K562 (cell line): ENCODE measurements at regions not wholly inside any gene's neighbourhood (a gene's known extent, or its start where the extent isn't known, plus 50 kb on each side); places are given as distances from the start of the nearest gene placed in this dataset.

Experiments used
- ATAC-seq: fragments of 200-7000 bp; cut with Tn5 transposase; 3 replicates; pipeline ENCODE4 v1.9.1; 2020; ENCODE audit warnings: moderate library complexity
- BruUV-seq: library from RNA; stranded (reverse); fragments of 400-500 nt; replicated peaks from 2 replicates; lab custom pipeline; 2021; lab: Mats Ljungman, UMichigan
- CTCF ChIA-PET: fragments of 300-600 bp; formaldehyde crosslinking; extraction: SDS; loops from one replicate; lab custom pipeline; 2021; ENCODE audit warnings: low intra/inter-chr PET ratio; lab: Yijun Ruan, JAX
- POLR2A ChIA-PET: fragments of 300-600, 350-650 bp; sonication (Branson Sonifier 250); formaldehyde crosslinking; extraction: SDS; loops from one replicate; lab custom pipeline; 2021; ENCODE audit warnings: antibody characterized with exemption, inconsistent platforms; lab: Yijun Ruan, JAX
- DNase-seq, 4 experiments: peaks; one replicate each; pipeline versions ENCODE4 v3.0.0 to v3.0.0-alpha.2; 2011 to 2018; ENCODE audit warnings: low spot score in 3 of 4, mixed read lengths in 3 of 4; ENCODE audit errors: extremely low read depth in 1 of 4
- FAIRE-seq: peaks from 2 replicates; lab custom pipeline; 2011; peaks lifted over from hg19 to GRCh38; lab: Jason Lieb, UNC
- H2AFZ ChIP-seq: 2 replicates; pipeline ENCODE4 v1.6.0; 2011; ENCODE audit warnings: low read depth, low read length, control low read depth, inconsistent platforms
- H3K27ac ChIP-seq: fragments of 200-600 bp; 3 replicates; pipeline ENCODE4 v1.8.0; 2011; ENCODE audit warnings: low read depth, mild to moderate bottlenecking, control low read depth, inconsistent platforms, low read length, moderate library complexity, mixed read lengths; ENCODE audit errors: extremely low read depth
- H3K27me3 ChIP-seq, 2 experiments: fragments of 300-600 bp in 1 of 2; 2 replicates in 1 of 2; 3 replicates in 1 of 2; pipeline versions ENCODE4 v1.6.0 to v1.8.0; 2011; ENCODE audit warnings: inconsistent platforms in 2 of 2, low read length in 2 of 2, mild to moderate bottlenecking in 1 of 2, mixed read lengths in 1 of 2, moderate library complexity in 1 of 2; ENCODE audit not compliant: control insufficient read depth in 2 of 2, insufficient read depth in 2 of 2
- H3K36me3 ChIP-seq: fragments of 300-600 bp; 3 replicates; pipeline ENCODE4 v1.8.0; 2011; ENCODE audit warnings: mild to moderate bottlenecking, low read length, inconsistent platforms; ENCODE audit not compliant: control insufficient read depth, insufficient read depth
- H3K4me1 ChIP-seq, 2 experiments: fragments of 200-600 bp in 1 of 2; replicated peaks in 1 of 2; 2 replicates in 1 of 2; 3 replicates in 1 of 2; pipeline versions ENCODE4 v1.5.1 to v1.8.0; 2011; ENCODE audit warnings: inconsistent platforms in 2 of 2, low read length in 2 of 2, mild to moderate bottlenecking in 1 of 2, mixed read lengths in 1 of 2, moderate library complexity in 1 of 2; ENCODE audit not compliant: control insufficient read depth in 2 of 2, insufficient read depth in 2 of 2
- H3K4me2 ChIP-seq: 2 replicates; pipeline ENCODE4 v1.6.1; 2011; ENCODE audit warnings: low read length, control low read depth, inconsistent platforms, mixed read lengths; ENCODE audit not compliant: insufficient read depth
- H3K4me3 ChIP-seq: fragments of 200-600 bp; sonication (generic), shearing (Covaris generic); 2 replicates; pipeline ENCODE4 v1.5.1; 2016; ENCODE audit warnings: control low read depth, inconsistent platforms
- H3K79me2 ChIP-seq: fragments of 200-600 bp; 3 replicates; pipeline ENCODE4 v1.8.0; 2011; ENCODE audit warnings: low read length, inconsistent platforms; ENCODE audit not compliant: control insufficient read depth, insufficient read depth
- H3K9ac ChIP-seq, 2 experiments: 2 replicates each; pipeline versions ENCODE4 v1.6.0 to v1.6.1; 2011; ENCODE audit warnings: low read depth in 2 of 2, low read length in 2 of 2, control low read depth in 1 of 2, inconsistent platforms in 1 of 2, mild to moderate bottlenecking in 1 of 2, mixed read lengths in 1 of 2; ENCODE audit not compliant: insufficient read depth in 1 of 2
- H3K9me1 ChIP-seq: one replicate; pipeline ENCODE4 v1.6.0; 2011; ENCODE audit warnings: inconsistent platforms, mild to moderate bottlenecking, low read length, moderate library complexity; ENCODE audit not compliant: control insufficient read depth, insufficient read depth
- H3K9me3 ChIP-seq: replicated peaks from 2 replicates; pipeline ENCODE4 v1.5.1; 2011; ENCODE audit warnings: low read depth, low read length, inconsistent platforms; ENCODE audit not compliant: control insufficient read depth, insufficient read depth
- H4K20me1 ChIP-seq: replicated peaks from 2 replicates; pipeline ENCODE4 v1.6.1; 2011; ENCODE audit warnings: low read length, inconsistent platforms, mixed read lengths; ENCODE audit not compliant: control insufficient read depth, insufficient read depth
- ASH1L ChIP-seq: fragments of 450-650 bp; IDR thresholded peaks from 2 replicates; pipeline ENCODE4 v1.6.1; 2018; ENCODE audit warnings: borderline replicate concordance, mild to moderate bottlenecking, low read depth; ENCODE audit not compliant: partially characterized antibody
- BRF1 ChIP-seq: IDR thresholded peaks from 3 replicates; pipeline ENCODE4 v1.6.1; 2011; ENCODE audit warnings: borderline replicate concordance, mild to moderate bottlenecking; ENCODE audit not compliant: insufficient read length; ENCODE audit errors: extremely low read depth
- C11orf30 ChIP-seq: fragments of 450-650 bp; IDR thresholded peaks from 2 replicates; pipeline ENCODE4 v1.6.1; 2016; ENCODE audit warnings: low read depth, mild to moderate bottlenecking
- DACH1 ChIP-seq: fragments of 450-650 bp; IDR thresholded peaks from 2 replicates; pipeline ENCODE4 v1.6.1; 2018; ENCODE audit not compliant: partially characterized antibody
- DIDO1 ChIP-seq: fragments of 450-650 bp; IDR thresholded peaks from 2 replicates; pipeline ENCODE4 v1.6.1; 2016; ENCODE audit warnings: low read depth, missing biosample characterization, missing genetic modification characterization
- NR1H2 ChIP-seq: sonication (generic); formaldehyde crosslinking; IDR thresholded peaks from 2 replicates; pipeline ENCODE4 v1.4.0; 2020; ENCODE audit warnings: mild to moderate bottlenecking, missing genetic modification reagents
- NR2C1 ChIP-seq, 2 experiments: fragments of 450-650 bp; IDR thresholded peaks; 2 replicates each; pipeline ENCODE4 v1.6.1; 2017; ENCODE audit warnings: mild to moderate bottlenecking in 2 of 2, antibody characterized with exemption in 1 of 2, inconsistent platforms in 1 of 2, missing compliant biosample characterization in 1 of 2, missing genetic modification characterization in 1 of 2
- RBM14 ChIP-seq: fragments of 200-400 bp; formaldehyde crosslinking; IDR thresholded peaks from 2 replicates; pipeline ENCODE4 v1.6.1; 2018; ENCODE audit warnings: low read depth, mild to moderate bottlenecking, low read length, moderate library complexity, borderline replicate concordance; ENCODE audit not compliant: insufficient read depth
- STAT6 ChIP-seq: sonication (generic); formaldehyde crosslinking; IDR thresholded peaks from 2 replicates; pipeline ENCODE4 v1.8.1; 2023; ENCODE audit warnings: mild to moderate bottlenecking, missing genetic modification reagents
- TEAD1 ChIP-seq, 2 experiments: fragments of 450-650 bp in 1 of 2; sonication (generic) in 1 of 2; formaldehyde crosslinking; IDR thresholded peaks; 2 replicates each; pipeline versions ENCODE4 v1.4.0 to v1.8.0; 2020 to 2022; ENCODE audit warnings: mild to moderate bottlenecking in 2 of 2, missing genetic modification reagents in 1 of 2
- WGBS: fragments of 100-300 bp; shearing (Covaris generic); methylation state at CpG from one replicate; pipeline ENCODE4 v1.1.6; 2016; ENCODE audit warnings: low coverage, mixed read lengths; ENCODE audit not compliant: insufficient coverage; ENCODE audit errors: missing lambda C conversion rate; 5-methylcytosine and 5-hydroxymethylcytosine counted together
- in situ Hi-C: fragments of 300-500 bp; cut with MboI; formaldehyde crosslinking; loops from 4 replicates; pipeline ENCODE4 v1.15.0; 2018; ENCODE audit warnings: inconsistent platforms, mixed read lengths
- intact Hi-C: fragments of 100-400 bp; cut with micrococcal nuclease; formaldehyde crosslinking; loops from 2 replicates; pipeline ENCODE4 v1.14.2; 2022
- TF ChIP-seq, protein P1 (sequence below): fragments of 450-650 bp; IDR thresholded peaks from 2 replicates; pipeline ENCODE4 v1.6.1; 2016; ENCODE audit warnings: mild to moderate bottlenecking
- TF ChIP-seq, protein P2 (sequence below), 2 experiments: fragments of 250-450 bp in 1 of 2; fragments of 450-650 bp in 1 of 2; sonication (Bioruptor Pico) in 1 of 2; IDR thresholded peaks; 2 replicates each; pipeline versions ENCODE4 v1.6.1 to v1.8.0; 2016 to 2021; ENCODE audit warnings: mild to moderate bottlenecking in 2 of 2, moderate library complexity in 2 of 2, missing compliant biosample characterization in 1 of 2, missing genetic modification characterization in 1 of 2
- TF ChIP-seq, protein P3 (sequence below): fragments of 450-650 bp; IDR thresholded peaks from one replicate; pipeline ENCODE4 v1.6.1; 2018; ENCODE audit warnings: mild to moderate bottlenecking, moderate library complexity; ENCODE audit not compliant: partially characterized antibody

- TF ChIP-seq, protein P1, sequence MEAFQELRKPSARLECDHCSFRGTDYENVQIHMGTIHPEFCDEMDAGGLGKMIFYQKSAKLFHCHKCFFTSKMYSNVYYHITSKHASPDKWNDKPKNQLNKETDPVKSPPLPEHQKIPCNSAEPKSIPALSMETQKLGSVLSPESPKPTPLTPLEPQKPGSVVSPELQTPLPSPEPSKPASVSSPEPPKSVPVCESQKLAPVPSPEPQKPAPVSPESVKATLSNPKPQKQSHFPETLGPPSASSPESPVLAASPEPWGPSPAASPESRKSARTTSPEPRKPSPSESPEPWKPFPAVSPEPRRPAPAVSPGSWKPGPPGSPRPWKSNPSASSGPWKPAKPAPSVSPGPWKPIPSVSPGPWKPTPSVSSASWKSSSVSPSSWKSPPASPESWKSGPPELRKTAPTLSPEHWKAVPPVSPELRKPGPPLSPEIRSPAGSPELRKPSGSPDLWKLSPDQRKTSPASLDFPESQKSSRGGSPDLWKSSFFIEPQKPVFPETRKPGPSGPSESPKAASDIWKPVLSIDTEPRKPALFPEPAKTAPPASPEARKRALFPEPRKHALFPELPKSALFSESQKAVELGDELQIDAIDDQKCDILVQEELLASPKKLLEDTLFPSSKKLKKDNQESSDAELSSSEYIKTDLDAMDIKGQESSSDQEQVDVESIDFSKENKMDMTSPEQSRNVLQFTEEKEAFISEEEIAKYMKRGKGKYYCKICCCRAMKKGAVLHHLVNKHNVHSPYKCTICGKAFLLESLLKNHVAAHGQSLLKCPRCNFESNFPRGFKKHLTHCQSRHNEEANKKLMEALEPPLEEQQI: no peak
- TF ChIP-seq ASH1L: no peak
- TF ChIP-seq TEAD1 (CRISPR knock-in tag; IDR thresholded peaks at IDR 0.05): no peak
- TF ChIP-seq, protein P2, sequence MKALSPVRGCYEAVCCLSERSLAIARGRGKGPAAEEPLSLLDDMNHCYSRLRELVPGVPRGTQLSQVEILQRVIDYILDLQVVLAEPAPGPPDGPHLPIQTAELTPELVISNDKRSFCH (CRISPR knock-in tag; IDR thresholded peaks at IDR 0.05): no peak
- TF ChIP-seq, protein P2 (tag; IDR thresholded peaks at IDR 0.05): no peak
Measured at GRCh38 chr9:12066455-12067035, 626.6 kb upstream of the TYRP1 start (continued).

DNA sequence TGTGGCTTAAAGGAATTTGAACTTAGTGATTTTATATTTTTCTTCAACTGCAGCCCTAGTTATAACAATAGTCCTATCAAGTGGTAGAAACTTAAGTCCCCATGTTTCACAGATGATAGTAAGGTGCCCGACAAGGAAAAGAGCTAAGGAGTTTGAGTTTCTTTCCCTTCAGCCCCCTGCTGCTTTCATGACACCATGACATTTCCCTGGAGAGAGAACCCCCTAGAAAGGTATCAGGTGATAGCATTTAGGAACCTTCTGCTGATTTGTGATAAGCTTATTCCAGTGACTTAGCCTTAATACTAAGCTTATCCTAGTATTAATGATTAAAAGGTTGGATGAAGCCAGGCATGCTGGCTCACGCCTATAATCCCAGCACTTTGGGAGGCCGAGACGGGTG, 623.8 kb upstream of the TYRP1 start:
- H4K20me1 ChIP-seq: no peaks in the 10 kb centered on the region
- H2AFZ ChIP-seq: no peak overlapping the region
- H3K79me2 ChIP-seq: no peaks in the 10 kb centered on the region
- in situ Hi-C loops: no loop called here
- no peak overlapping the region for H3K4me3 ChIP-seq
- ChIA-PET POLR2A (no interaction called here), CTCF (no interaction called here)
- FAIRE-seq (no peak), ATAC-seq (no peak), DNase-seq (no peak)
- no TSS peak for BruUV-seq
- H3K36me3 ChIP-seq: no peaks in the 10 kb centered on the region
- H3K4me1 ChIP-seq: no peaks in the 10 kb centered on the region
- intact Hi-C loops: no loop called here
- no peak overlapping the region for H3K4me2 ChIP-seq
- no peak overlapping the region for H3K27ac ChIP-seq
- H3K9me1 ChIP-seq: no peaks in the 10 kb centered on the region
- H3K9ac ChIP-seq: no peak overlapping the region
- 0% methylated on average over 4 of the region's 4 CpGs for WGBS
- no peaks in the 10 kb centered on the region for H3K9me3 ChIP-seq
- no peaks in the 10 kb centered on the region for H3K27me3 ChIP-seq
- TF ChIP-seq DACH1: no peak
- no peak for TF ChIP-seq DIDO1 (tag)
- no peak for TF ChIP-seq NR2C1 (IDR thresholded peaks at IDR 0.05)
- TF ChIP-seq NR2C1 (tag; IDR thresholded peaks at IDR 0.05): no peak
- TF ChIP-seq STAT6 (CRISPR knock-in tag): no peak
- TF ChIP-seq BRF1: no peak
- no peak for TF ChIP-seq RBM14
- TF ChIP-seq, protein P3, sequence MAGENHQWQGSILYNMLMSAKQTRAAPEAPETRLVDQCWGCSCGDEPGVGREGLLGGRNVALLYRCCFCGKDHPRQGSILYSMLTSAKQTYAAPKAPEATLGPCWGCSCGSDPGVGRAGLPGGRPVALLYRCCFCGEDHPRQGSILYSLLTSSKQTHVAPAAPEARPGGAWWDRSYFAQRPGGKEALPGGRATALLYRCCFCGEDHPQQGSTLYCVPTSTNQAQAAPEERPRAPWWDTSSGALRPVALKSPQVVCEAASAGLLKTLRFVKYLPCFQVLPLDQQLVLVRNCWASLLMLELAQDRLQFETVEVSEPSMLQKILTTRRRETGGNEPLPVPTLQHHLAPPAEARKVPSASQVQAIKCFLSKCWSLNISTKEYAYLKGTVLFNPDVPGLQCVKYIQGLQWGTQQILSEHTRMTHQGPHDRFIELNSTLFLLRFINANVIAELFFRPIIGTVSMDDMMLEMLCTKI: no peak
- no peak for TF ChIP-seq C11orf30
- TF ChIP-seq NR1H2 (CRISPR knock-in tag): no peak
